D721Med (cell line): ENCODE measurements at regions not wholly inside any gene's neighbourhood (a gene's known extent, or its start where the extent isn't known, plus 50 kb on each side); places are given as distances from the start of the nearest gene placed in this dataset.
A peak's percentile ranks its signal among the peaks of the same experiment; 100 is the strongest.

Experiments used
- DNase-seq: peaks from one replicate; pipeline ENCODE4 v3.0.0; 2011; ENCODE audit warnings: low spot score; ENCODE audit not compliant: insufficient read length
- FAIRE-seq: peaks from 2 replicates; lab custom pipeline; 2011; peaks lifted over from hg19 to GRCh38; lab: Jason Lieb, UNC
- CTCF ChIP-seq: IDR thresholded peaks from 2 replicates; pipeline ENCODE4 v1.5.1; 2012; ENCODE audit warnings: mild to moderate bottlenecking, control low read depth; ENCODE audit not compliant: insufficient read depth; ENCODE audit errors: missing control alignments

- no peak for TF ChIP-seq CTCF
- no peak for FAIRE-seq
- DNase-seq = no peak
Observed at GRCh38 chr3:72155391-72156064, 370.6 kb upstream of the PROK2 start.

- DNase-seq (no peak), FAIRE-seq (no peak)
- no peak for TF ChIP-seq CTCF
Observed at GRCh38 chr3:72154391-72155335, 369.7 kb upstream of the PROK2 start.

- FAIRE-seq (no peak), DNase-seq (no peak)
- TF ChIP-seq CTCF = no peak
Observed at GRCh38 chr3:72153477-72154314, 368.7 kb upstream of the PROK2 start.

GRCh38 chr3:72152551-72153476 is 367.9 kb upstream of the PROK2 start:
- no peak for TF ChIP-seq CTCF
- DNase-seq (peak; percentile 75), FAIRE-seq (no peak)

GRCh38 chr3:72151465-72152238 is 366.7 kb upstream of the PROK2 start:
- DNase-seq (no peak), FAIRE-seq (no peak)
- no peak for TF ChIP-seq CTCF
